ENCODE measurements at regions not wholly inside any gene's neighbourhood (a gene's known extent, or its start where the extent isn't known, plus 50 kb on each side); places are given as distances from the start of the nearest gene placed in this dataset.

GRCh38 chr14:98181768-98182167, 1090.2 kb downstream of the BCL11B start:
- TF ChIP-seq CTCF (IDR thresholded peaks at IDR 0.05), result no peak
- TF ChIP-seq EP300 (IDR thresholded peaks at IDR 0.05), result no peak
- no peak for TF ChIP-seq POLR2AphosphoS5 (IDR thresholded peaks at IDR 0.05)
- no peak for TF ChIP-seq POLR2A (IDR thresholded peaks at IDR 0.05)

All from suprapubic skin (tissue), 4 donors.